ENCODE measurements at regions not wholly inside any gene's neighbourhood (a gene's known extent, or its start where the extent isn't known, plus 50 kb on each side); places are given as distances from the start of the nearest gene placed in this dataset.

DNA sequence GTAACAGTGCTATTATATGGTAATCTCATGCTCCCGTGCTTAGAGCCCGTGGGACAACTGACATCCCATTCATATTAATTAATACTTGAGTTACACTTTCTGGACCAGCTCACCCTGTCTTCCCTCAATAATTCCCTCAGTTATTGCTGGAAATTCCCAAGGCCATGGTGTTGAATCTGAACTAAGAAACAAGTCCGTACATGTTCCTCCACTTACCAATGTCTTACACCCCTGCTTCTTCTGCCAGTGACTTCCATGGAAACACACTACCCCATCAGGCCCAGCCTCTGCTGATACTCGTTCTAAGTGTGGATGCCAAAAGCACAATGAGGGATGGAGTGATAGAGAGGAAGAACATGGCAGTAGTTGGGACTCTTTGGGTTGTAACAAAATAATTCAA lies 193.7 kb downstream of the RND3 start:
- H3K4me1 ChIP-seq (ENCODE audit: control insufficient read depth in 1 of 2, low read depth in 2 of 2), result peaks cover 0 to 6% of the 10 kb centered on the region in 2 donors
- no peak for DNase-seq (ENCODE audit: low spot score)
- H3K9me3 ChIP-seq, result no peaks in the 10 kb centered on the region
- H3K4me3 ChIP-seq, result no peak overlapping the region
- H3K27me3 ChIP-seq (replicated peaks; ENCODE audit: insufficient read depth), result no peaks in the 10 kb centered on the region
- no peaks in the 10 kb centered on the region for H3K36me3 ChIP-seq
- ATAC-seq (ENCODE audit: insufficient number of reproducible peaks, low FRiP score, low read depth), result no peak
- H3K27ac ChIP-seq, result no peak overlapping the region
- no peak for TF ChIP-seq CTCF (IDR thresholded peaks at IDR 0.05)

- ATAC-seq (ENCODE audit: insufficient number of reproducible peaks, low FRiP score, low read depth) (no peak), DNase-seq (ENCODE audit: low spot score) (no peak)
- no peaks in the 10 kb centered on the region for H3K36me3 ChIP-seq
- no peak overlapping the region for H3K27ac ChIP-seq
- no peaks in the 10 kb centered on the region for H3K27me3 ChIP-seq (replicated peaks; ENCODE audit: insufficient read depth)
- TF ChIP-seq CTCF (IDR thresholded peaks at IDR 0.05), result no peak
- peaks cover 0 to 6% of the 10 kb centered on the region in 2 donors for H3K4me1 ChIP-seq (ENCODE audit: control insufficient read depth in 1 of 2, low read depth in 2 of 2)
- H3K9me3 ChIP-seq, result no peaks in the 10 kb centered on the region
- no peak overlapping the region for H3K4me3 ChIP-seq
These were observed 194.7 kb downstream of the RND3 start for GRCh38 chr2:150292807-150293206.

- no peaks in the 10 kb centered on the region for H3K27me3 ChIP-seq (replicated peaks; ENCODE audit: insufficient read depth)
- H3K27ac ChIP-seq, result no peak overlapping the region
- no peak for DNase-seq (ENCODE audit: low spot score)
- no peak for ATAC-seq (ENCODE audit: insufficient number of reproducible peaks, low FRiP score, low read depth)
- no peaks in the 10 kb centered on the region for H3K36me3 ChIP-seq
- TF ChIP-seq CTCF (IDR thresholded peaks at IDR 0.05), result no peak
- H3K9me3 ChIP-seq, result no peaks in the 10 kb centered on the region
- peaks cover 0 to 6% of the 10 kb centered on the region in 2 donors for H3K4me1 ChIP-seq (ENCODE audit: control insufficient read depth in 1 of 2, low read depth in 2 of 2)
- no peak overlapping the region for H3K4me3 ChIP-seq
These were observed 195.3 kb downstream of the RND3 start for GRCh38 chr2:150292192-150292591.

DNA sequence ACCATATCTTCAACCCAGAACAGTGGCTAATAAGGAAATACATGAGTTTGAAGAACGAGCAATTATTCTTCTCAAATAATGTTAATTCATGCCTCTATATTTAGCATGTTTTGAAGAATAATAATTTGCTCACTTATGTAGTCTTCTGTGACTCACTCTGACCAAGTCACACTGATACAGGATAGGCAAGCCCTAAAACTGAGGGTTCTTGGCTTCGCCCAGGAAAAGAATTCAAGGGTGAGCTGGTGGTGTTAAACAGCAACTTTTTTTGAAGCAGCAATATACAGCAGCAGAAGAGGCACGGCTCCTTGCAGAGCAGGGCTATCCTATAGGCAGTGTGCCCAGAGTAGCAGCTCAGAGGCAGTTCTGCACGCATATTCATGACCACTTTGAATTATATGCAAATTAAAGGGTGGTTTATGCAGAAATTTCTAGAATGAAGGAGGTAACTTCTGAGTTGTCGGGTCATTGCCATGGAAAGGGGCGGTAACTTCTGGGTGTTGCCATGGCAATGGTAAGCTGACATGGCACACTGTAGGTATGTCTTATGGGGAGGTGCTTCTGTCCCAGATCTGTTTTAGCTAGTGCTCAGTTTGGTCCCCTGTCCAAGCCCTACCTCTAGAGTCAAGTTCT lies 200.6 kb downstream of the RND3 start:
- H3K27ac ChIP-seq, result no peak overlapping the region
- ATAC-seq (ENCODE audit: insufficient number of reproducible peaks, low FRiP score, low read depth) (no peak), DNase-seq (ENCODE audit: low spot score) (no peak)
- H3K9me3 ChIP-seq, result no peaks in the 10 kb centered on the region
- H3K36me3 ChIP-seq, result no peaks in the 10 kb centered on the region
- no peak overlapping the region for H3K4me3 ChIP-seq
- H3K27me3 ChIP-seq (replicated peaks; ENCODE audit: insufficient read depth), result no peaks in the 10 kb centered on the region
- TF ChIP-seq CTCF (IDR thresholded peaks at IDR 0.05), result no peak
- no peaks in the 10 kb centered on the region for H3K4me1 ChIP-seq (ENCODE audit: control insufficient read depth in 1 of 2, low read depth in 2 of 2)

DNA sequence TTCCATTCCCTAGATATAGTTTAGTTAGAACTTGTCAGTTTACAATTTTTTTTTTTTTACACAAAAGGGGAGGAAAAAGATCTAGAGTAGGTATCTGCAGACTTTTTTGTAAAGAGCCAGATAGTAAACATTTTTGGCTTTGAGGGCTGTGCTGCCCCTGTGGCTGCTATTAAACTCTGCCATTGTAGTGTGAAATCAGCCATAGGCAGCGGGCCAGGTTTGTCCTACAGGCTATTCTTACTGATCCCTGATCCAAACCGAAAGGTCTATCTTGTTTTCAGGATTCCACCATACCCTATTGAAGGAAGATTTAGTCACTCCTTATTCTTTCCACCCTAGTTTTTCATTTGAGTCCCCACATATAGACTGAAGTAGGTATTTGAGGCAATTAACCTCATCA lies 203.4 kb downstream of the RND3 start:
- TF ChIP-seq CTCF (IDR thresholded peaks at IDR 0.05), result no peak
- H3K36me3 ChIP-seq, result no peaks in the 10 kb centered on the region
- H3K27me3 ChIP-seq (replicated peaks; ENCODE audit: insufficient read depth), result no peaks in the 10 kb centered on the region
- no peak for ATAC-seq (ENCODE audit: insufficient number of reproducible peaks, low FRiP score, low read depth)
- H3K4me3 ChIP-seq, result no peak overlapping the region
- H3K4me1 ChIP-seq (ENCODE audit: control insufficient read depth in 1 of 2, low read depth in 2 of 2), result peaks cover 4 to 15% of the 10 kb centered on the region in 2 donors
- H3K27ac ChIP-seq, result no peak overlapping the region
- no peak for DNase-seq (ENCODE audit: low spot score)
- H3K9me3 ChIP-seq, result no peaks in the 10 kb centered on the region

All from thoracic aorta (tissue), 2 donors.